ENCODE measurements at regions not wholly inside any gene's neighbourhood (a gene's known extent, or its start where the extent isn't known, plus 50 kb on each side); places are given as distances from the start of the nearest gene placed in this dataset.

- no peak for DNase-seq
- Mint-ChIP-seq H3K36me3 (ENCODE audit: low read depth) (no peaks in the 10 kb centered on the region), H3K27me3 (ENCODE audit: low read depth) (peaks cover 25% of the 10 kb centered on the region), H3K27ac (no peak overlapping the region), H3K4me3 (no peak overlapping the region), H3K4me1 (ENCODE audit: low read depth) (no peaks in the 10 kb centered on the region), H3K9me3 (no peaks in the 10 kb centered on the region)
- intact Hi-C loops (cut with micrococcal nuclease) = no loop called here
- CTCF ChIA-PET = no interaction called here
These were observed 52.4 kb upstream of the FICD start for GRCh38 chr12:108462686-108463085.

GRCh38 chr12:108461058-108461660 lies 53.9 kb upstream of the FICD start:
- Mint-ChIP-seq H3K36me3 (ENCODE audit: low read depth) (no peaks in the 10 kb centered on the region), H3K4me1 (ENCODE audit: low read depth) (no peaks in the 10 kb centered on the region), H3K4me3 (no peak overlapping the region), H3K9me3 (no peaks in the 10 kb centered on the region), H3K27ac (no peak overlapping the region), H3K27me3 (ENCODE audit: low read depth) (peaks cover 25% of the 10 kb centered on the region)
- CTCF ChIA-PET = no interaction called here
- intact Hi-C loops (cut with micrococcal nuclease) = no loop called here
- no peak for DNase-seq

- peaks cover 22% of the 10 kb centered on the region for H3K27me3 Mint-ChIP-seq (ENCODE audit: low read depth)
- CTCF ChIA-PET = no interaction called here
- H3K9me3 Mint-ChIP-seq = no peaks in the 10 kb centered on the region
- H3K4me1 Mint-ChIP-seq (ENCODE audit: low read depth) = no peaks in the 10 kb centered on the region
- no peaks in the 10 kb centered on the region for H3K36me3 Mint-ChIP-seq (ENCODE audit: low read depth)
- no peak overlapping the region for H3K4me3 Mint-ChIP-seq
- no peak for DNase-seq
- no peak overlapping the region for H3K27ac Mint-ChIP-seq
- intact Hi-C loops (cut with micrococcal nuclease) = no loop called here
These were observed 55.9 kb upstream of the FICD start for GRCh38 chr12:108459149-108459548.

GRCh38 chr12:108457734-108458361 lies 57.2 kb upstream of the FICD start:
- Mint-ChIP-seq H3K27me3 (ENCODE audit: low read depth) (peaks cover 22% of the 10 kb centered on the region), H3K4me1 (ENCODE audit: low read depth) (no peaks in the 10 kb centered on the region), H3K4me3 (no peak overlapping the region), H3K36me3 (ENCODE audit: low read depth) (no peaks in the 10 kb centered on the region), H3K27ac (no peak overlapping the region), H3K9me3 (no peaks in the 10 kb centered on the region)
- no peak for DNase-seq
- CTCF ChIA-PET = interaction anchor here (0.9 to 1.4 kb wide), 3 partner anchors 8 to 219 kb away, joined by 3 to 5 read pairs (median 4); no protein-coding TSS in a partner anchor
- intact Hi-C loops (cut with micrococcal nuclease) = loop anchor here (2.0 kb wide), 1 partner anchor 467 kb away; no protein-coding TSS in a partner anchor

- intact Hi-C loops (cut with micrococcal nuclease) = loop anchor here (2.0 kb wide), 1 partner anchor 466 kb away; no protein-coding TSS in a partner anchor
- Mint-ChIP-seq H3K4me1 (ENCODE audit: low read depth) (no peaks in the 10 kb centered on the region), H3K36me3 (ENCODE audit: low read depth) (no peaks in the 10 kb centered on the region), H3K9me3 (no peaks in the 10 kb centered on the region), H3K4me3 (no peak overlapping the region), H3K27me3 (ENCODE audit: low read depth) (peaks cover 18% of the 10 kb centered on the region), H3K27ac (no peak overlapping the region)
- DNase-seq = peak; percentile 6
- CTCF ChIA-PET = interaction anchor here (0.9 to 1.4 kb wide), 3 partner anchors 9 to 218 kb away, joined by 3 to 5 read pairs (median 4); no protein-coding TSS in a partner anchor
These were observed 57.9 kb upstream of the FICD start for GRCh38 chr12:108457006-108457733.

- Mint-ChIP-seq H3K36me3 (ENCODE audit: low read depth) (no peaks in the 10 kb centered on the region), H3K9me3 (no peaks in the 10 kb centered on the region), H3K4me1 (ENCODE audit: low read depth) (no peaks in the 10 kb centered on the region), H3K4me3 (no peak overlapping the region), H3K27me3 (ENCODE audit: low read depth) (peaks cover 13% of the 10 kb centered on the region), H3K27ac (no peak overlapping the region)
- DNase-seq = no peak
- CTCF ChIA-PET = no interaction called here
- intact Hi-C loops (cut with micrococcal nuclease) = loop anchor here (2.0 kb wide), 1 partner anchor 465 kb away; no protein-coding TSS in a partner anchor
These were observed 59.4 kb upstream of the FICD start for GRCh38 chr12:108455706-108456105.

GRCh38 chr12:108454539-108455139 lies 60.4 kb upstream of the FICD start:
- intact Hi-C loops (cut with micrococcal nuclease) = no loop called here

GRCh38 chr12:108449478-108449877 lies 65.6 kb upstream of the FICD start:
- no peak overlapping the region for H3K27ac Mint-ChIP-seq
- DNase-seq = no peak
- CTCF ChIA-PET = no interaction called here
- no peaks in the 10 kb centered on the region for H3K36me3 Mint-ChIP-seq (ENCODE audit: low read depth)
- H3K4me3 Mint-ChIP-seq = no peak overlapping the region
- no peaks in the 10 kb centered on the region for H3K4me1 Mint-ChIP-seq (ENCODE audit: low read depth)
- H3K27me3 Mint-ChIP-seq (ENCODE audit: low read depth) = peaks cover 14% of the 10 kb centered on the region
- H3K9me3 Mint-ChIP-seq = no peaks in the 10 kb centered on the region
- intact Hi-C loops (cut with micrococcal nuclease) = no loop called here

More at GRCh38 chr12:108454539-108455139, 60.4 kb upstream of the FICD start:
- no peak overlapping the region for H3K27ac Mint-ChIP-seq
- peaks cover 11% of the 10 kb centered on the region for H3K27me3 Mint-ChIP-seq (ENCODE audit: low read depth)
- no peak overlapping the region for H3K4me3 Mint-ChIP-seq
- no peaks in the 10 kb centered on the region for H3K9me3 Mint-ChIP-seq
- no peak for DNase-seq
- no peaks in the 10 kb centered on the region for H3K36me3 Mint-ChIP-seq (ENCODE audit: low read depth)
- no peaks in the 10 kb centered on the region for H3K4me1 Mint-ChIP-seq (ENCODE audit: low read depth)
- CTCF ChIA-PET = no interaction called here

- no peak for DNase-seq
- Mint-ChIP-seq H3K27ac (no peak overlapping the region), H3K9me3 (no peaks in the 10 kb centered on the region), H3K36me3 (ENCODE audit: low read depth) (no peaks in the 10 kb centered on the region), H3K4me1 (ENCODE audit: low read depth) (no peaks in the 10 kb centered on the region), H3K4me3 (no peak overlapping the region), H3K27me3 (ENCODE audit: low read depth) (peaks cover 11% of the 10 kb centered on the region)
- intact Hi-C loops (cut with micrococcal nuclease) = no loop called here
- CTCF ChIA-PET = no interaction called here
These were observed 66.8 kb upstream of the FICD start for GRCh38 chr12:108448246-108448645.

- CTCF ChIA-PET = no interaction called here
These were observed 67.8 kb upstream of the FICD start for GRCh38 chr12:108447168-108447832.

GRCh38 chr12:108446766-108447165 lies 68.3 kb upstream of the FICD start:
- CTCF ChIA-PET = no interaction called here
- intact Hi-C loops (cut with micrococcal nuclease) = no loop called here
- peaks cover 12% of the 10 kb centered on the region for H3K27me3 Mint-ChIP-seq (ENCODE audit: low read depth)

More at GRCh38 chr12:108447168-108447832, 67.8 kb upstream of the FICD start:
- no peaks in the 10 kb centered on the region for H3K36me3 Mint-ChIP-seq (ENCODE audit: low read depth)
- peaks cover 9% of the 10 kb centered on the region for H3K27me3 Mint-ChIP-seq (ENCODE audit: low read depth)
- H3K27ac Mint-ChIP-seq = no peak overlapping the region
- H3K4me3 Mint-ChIP-seq = no peak overlapping the region
- no peaks in the 10 kb centered on the region for H3K9me3 Mint-ChIP-seq
- no peak for DNase-seq
- intact Hi-C loops (cut with micrococcal nuclease) = no loop called here
- H3K4me1 Mint-ChIP-seq (ENCODE audit: low read depth) = no peaks in the 10 kb centered on the region

GRCh38 chr12:108442910-108443309 lies 72.2 kb upstream of the FICD start:
- Mint-ChIP-seq H3K4me1 (ENCODE audit: low read depth) (no peaks in the 10 kb centered on the region), H3K36me3 (ENCODE audit: low read depth) (no peaks in the 10 kb centered on the region), H3K27me3 (ENCODE audit: low read depth) (peaks cover 13% of the 10 kb centered on the region), H3K9me3 (no peaks in the 10 kb centered on the region), H3K4me3 (no peak overlapping the region), H3K27ac (no peak overlapping the region)
- CTCF ChIA-PET = no interaction called here
- no peak for DNase-seq
- intact Hi-C loops (cut with micrococcal nuclease) = no loop called here

More at GRCh38 chr12:108446766-108447165, 68.3 kb upstream of the FICD start:
- Mint-ChIP-seq H3K9me3 (no peaks in the 10 kb centered on the region), H3K4me3 (no peak overlapping the region), H3K36me3 (ENCODE audit: low read depth) (no peaks in the 10 kb centered on the region), H3K4me1 (ENCODE audit: low read depth) (no peaks in the 10 kb centered on the region), H3K27ac (no peak overlapping the region)
- no peak for DNase-seq

All from activated naive CD4-positive, alpha-beta T cell treated with anti-CD3 and anti-CD28 coated beads for 36 hours (primary cell).